HFF-Myc (cell line): ENCODE measurements at regions not wholly inside any gene's neighbourhood (a gene's known extent, or its start where the extent isn't known, plus 50 kb on each side); places are given as distances from the start of the nearest gene placed in this dataset.

Experiments
- DNase-seq: peaks from one replicate; pipeline ENCODE4 v3.0.0-alpha.2; 2011; ENCODE audit warnings: low read depth; ENCODE audit errors: extremely low read depth
- H3K4me3 ChIP-seq: replicated peaks from 2 replicates; pipeline ENCODE4 v1.5.1; 2011; ENCODE audit warnings: low read depth, mild to moderate bottlenecking, control low read depth, low read length
- TF ChIP-seq, protein P1 (sequence below): IDR thresholded peaks from 2 replicates; pipeline ENCODE4 v1.5.1; 2012; ENCODE audit warnings: mild to moderate bottlenecking, low read depth, low read length, control low read depth; ENCODE audit errors: missing control alignments

DNA sequence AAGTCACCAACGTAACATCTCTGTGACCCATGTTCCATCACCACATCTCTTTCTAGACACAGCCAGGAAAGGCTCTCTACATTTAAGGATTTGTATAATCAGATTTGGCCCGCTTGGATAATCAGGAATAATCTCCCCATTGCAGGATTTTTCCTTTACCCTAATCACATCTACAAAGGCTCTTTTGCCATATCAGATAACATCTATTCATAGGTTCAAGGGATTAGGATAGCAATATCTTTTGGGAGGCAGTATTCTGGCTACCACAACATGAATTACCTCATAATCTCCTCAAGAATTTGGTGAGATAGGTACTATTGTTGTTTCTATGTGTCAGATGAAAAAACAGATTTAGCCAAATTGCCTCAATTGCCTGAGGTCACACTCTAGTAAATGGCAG lies 142.8 kb upstream of the UBASH3B start:
- TF ChIP-seq, protein P1, sequence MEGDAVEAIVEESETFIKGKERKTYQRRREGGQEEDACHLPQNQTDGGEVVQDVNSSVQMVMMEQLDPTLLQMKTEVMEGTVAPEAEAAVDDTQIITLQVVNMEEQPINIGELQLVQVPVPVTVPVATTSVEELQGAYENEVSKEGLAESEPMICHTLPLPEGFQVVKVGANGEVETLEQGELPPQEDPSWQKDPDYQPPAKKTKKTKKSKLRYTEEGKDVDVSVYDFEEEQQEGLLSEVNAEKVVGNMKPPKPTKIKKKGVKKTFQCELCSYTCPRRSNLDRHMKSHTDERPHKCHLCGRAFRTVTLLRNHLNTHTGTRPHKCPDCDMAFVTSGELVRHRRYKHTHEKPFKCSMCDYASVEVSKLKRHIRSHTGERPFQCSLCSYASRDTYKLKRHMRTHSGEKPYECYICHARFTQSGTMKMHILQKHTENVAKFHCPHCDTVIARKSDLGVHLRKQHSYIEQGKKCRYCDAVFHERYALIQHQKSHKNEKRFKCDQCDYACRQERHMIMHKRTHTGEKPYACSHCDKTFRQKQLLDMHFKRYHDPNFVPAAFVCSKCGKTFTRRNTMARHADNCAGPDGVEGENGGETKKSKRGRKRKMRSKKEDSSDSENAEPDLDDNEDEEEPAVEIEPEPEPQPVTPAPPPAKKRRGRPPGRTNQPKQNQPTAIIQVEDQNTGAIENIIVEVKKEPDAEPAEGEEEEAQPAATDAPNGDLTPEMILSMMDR: no peak
- no peak overlapping the region for H3K4me3 ChIP-seq
- DNase-seq: no peak

DNA sequence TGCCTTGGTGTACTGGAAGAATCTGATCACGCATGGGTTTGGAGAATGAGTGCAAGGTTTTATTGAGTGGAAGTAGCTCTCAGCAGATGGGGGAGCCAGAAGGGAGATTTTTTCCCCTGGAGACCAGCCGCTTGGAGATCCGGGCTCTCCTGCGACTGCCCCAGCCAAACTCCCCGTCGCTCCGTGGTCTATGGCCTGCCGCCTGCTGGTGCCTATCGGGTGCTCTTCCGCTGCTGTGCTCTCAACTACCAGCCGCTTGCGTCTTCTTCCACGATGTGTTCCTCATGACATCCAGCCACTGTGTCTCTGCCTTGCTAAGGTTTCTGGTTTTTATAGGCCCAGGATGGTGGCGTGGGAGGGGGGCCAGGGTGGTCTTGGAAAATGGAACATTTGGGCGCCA lies 145.6 kb upstream of the UBASH3B start:
- no peak overlapping the region for H3K4me3 ChIP-seq
- no peak for DNase-seq
- TF ChIP-seq, protein P1: no peak

DNA sequence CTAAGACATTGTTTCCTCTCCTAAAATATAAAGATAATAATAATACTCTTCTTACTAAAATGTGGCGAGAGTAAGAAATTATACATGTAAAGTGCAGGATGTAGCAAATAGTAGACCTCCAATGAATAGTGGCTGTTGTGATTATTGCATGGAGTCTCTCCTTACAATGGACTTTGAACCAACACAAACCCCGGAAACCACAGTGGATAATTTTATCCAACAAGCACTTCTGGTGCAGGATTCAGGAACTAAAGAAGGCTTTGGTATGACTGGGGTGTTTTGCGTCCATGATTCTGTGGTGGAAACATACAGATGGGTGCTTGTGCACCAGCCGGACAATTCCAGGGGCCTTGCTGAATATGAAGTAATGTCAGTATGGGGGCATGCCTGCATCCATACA lies 146.4 kb upstream of the UBASH3B start:
- TF ChIP-seq, protein P1: no peak
- DNase-seq: no peak
- no peak overlapping the region for H3K4me3 ChIP-seq

DNA sequence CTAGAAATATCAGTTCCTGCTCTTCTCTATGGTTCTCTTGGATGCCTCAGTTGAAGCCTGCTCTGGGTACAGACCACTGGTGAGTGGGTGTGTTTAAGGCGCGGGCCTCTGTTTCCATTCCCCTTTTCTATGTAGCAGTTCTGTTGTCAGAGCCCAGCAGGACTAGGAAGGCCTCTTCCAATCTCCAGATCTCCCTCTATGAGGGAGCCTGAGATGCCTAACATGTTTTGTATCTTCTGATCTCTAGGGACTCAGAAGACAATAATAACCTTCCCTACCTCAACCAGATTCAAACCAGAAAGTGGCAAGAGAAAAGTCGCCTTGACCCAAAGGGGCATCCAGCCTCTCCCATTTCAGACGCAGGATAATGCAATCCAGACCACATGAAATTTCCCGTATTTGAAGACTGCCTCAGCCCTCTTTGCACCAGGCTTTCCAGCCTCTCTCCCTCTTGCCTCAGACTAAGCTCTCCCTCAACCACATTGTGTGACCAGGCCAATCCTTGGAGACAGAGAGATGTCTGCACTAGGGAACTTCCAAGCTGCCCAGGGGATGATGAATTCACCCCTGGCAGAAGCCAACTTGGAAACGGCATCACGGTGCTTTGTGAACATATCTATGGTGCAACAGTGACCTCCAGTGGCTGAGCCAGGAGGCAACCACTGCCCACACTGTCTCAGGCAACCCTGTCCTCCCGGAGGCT lies 150.1 kb upstream of the UBASH3B start:
- no peak overlapping the region for H3K4me3 ChIP-seq
- TF ChIP-seq, protein P1: peak; percentile 92
- peak; percentile 80 for DNase-seq

DNA sequence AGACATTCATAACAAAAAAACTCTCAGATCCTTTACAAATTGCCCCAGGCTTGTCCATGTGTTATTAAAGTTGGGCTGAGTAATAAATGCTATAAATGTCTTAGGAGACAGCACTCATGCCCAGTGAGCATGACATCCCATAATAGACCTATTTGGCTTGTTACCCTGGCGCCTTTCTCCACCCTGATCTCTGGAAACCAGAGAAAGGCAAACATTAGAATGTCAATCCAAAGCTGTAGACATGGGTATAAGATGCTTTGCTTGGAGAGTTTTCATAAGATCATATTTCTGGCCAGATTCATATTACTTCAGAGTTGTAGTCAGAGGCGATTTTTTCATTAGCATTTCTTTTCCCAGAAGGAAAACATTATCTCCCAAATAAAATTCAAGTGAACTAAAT lies 161.3 kb upstream of the UBASH3B start:
- no peak for DNase-seq

DNA sequence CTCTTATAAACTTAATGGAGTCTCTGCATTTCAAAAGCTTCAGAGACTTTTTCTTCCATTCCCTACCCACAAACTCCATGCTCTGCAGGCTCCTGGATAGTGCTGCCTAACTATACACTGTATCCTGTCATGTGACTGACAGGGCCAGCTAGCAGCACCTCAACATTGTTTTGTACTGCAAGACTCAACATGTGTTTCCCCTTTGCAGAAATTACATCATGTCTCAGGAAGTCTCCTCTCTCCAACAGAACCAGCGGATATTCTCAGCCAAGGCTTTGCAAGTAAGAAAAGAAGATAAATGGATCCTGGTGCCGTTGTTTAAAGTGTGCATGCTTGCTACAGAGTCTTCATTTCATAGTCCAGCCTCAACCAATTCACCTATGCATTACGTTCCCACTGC lies 164.0 kb upstream of the UBASH3B start:
- no peak overlapping the region for H3K4me3 ChIP-seq

More for the DNA sequence above, 161.3 kb upstream of the UBASH3B start:
- no peak overlapping the region for H3K4me3 ChIP-seq
- TF ChIP-seq, protein P1: no peak

More for the DNA sequence above, 164.0 kb upstream of the UBASH3B start:
- TF ChIP-seq, protein P1: no peak
- DNase-seq: peak; percentile 74
